Spleen (tissue), 7 donors: ENCODE measurements at regions not wholly inside any gene's neighbourhood (a gene's known extent, or its start where the extent isn't known, plus 50 kb on each side); places are given as distances from the start of the nearest gene placed in this dataset.

ENCODE experiments used
- POLR2A ChIP-seq, 3 donors: fragments of 450-650 bp; IDR thresholded peaks; one replicate each; pipeline ENCODE4 v1.5.1; 2017; ENCODE audit warnings: antibody characterized with exemption in 3 of 3, mild to moderate bottlenecking in 1 of 3
- POLR2AphosphoS5 ChIP-seq, 3 donors: sonication (generic); formaldehyde crosslinking; IDR thresholded peaks; one replicate each; pipeline ENCODE4 v1.5.1; 2017; ENCODE audit warnings: antibody characterized with exemption in 3 of 3
- TF ChIP-seq, protein P1 (sequence below), 11 experiments: fragments of 200-600 bp in 7 of 11; fragments of 450-650 bp in 4 of 11; sonication (generic) in 4 of 11; IDR thresholded peaks in 8 of 11; conservative IDR thresholded peaks in 3 of 11; 1 replicate in 7 of 11; 2 replicates in 4 of 11; pipeline versions ENCODE4 v1.4.0 to v1.8.0; 2016 to 2021; ENCODE audit warnings: antibody characterized with exemption in 11 of 11, inconsistent platforms in 4 of 11, mild to moderate bottlenecking in 1 of 11
- donor health status: DM: no; HTN: no; CAD: no; lungs with moderate emphysema.
- donor health status: DM: no; HTN: no; CAD: no.
- donor health status: DM: no; HTN: no; CAD: no.

DNA sequence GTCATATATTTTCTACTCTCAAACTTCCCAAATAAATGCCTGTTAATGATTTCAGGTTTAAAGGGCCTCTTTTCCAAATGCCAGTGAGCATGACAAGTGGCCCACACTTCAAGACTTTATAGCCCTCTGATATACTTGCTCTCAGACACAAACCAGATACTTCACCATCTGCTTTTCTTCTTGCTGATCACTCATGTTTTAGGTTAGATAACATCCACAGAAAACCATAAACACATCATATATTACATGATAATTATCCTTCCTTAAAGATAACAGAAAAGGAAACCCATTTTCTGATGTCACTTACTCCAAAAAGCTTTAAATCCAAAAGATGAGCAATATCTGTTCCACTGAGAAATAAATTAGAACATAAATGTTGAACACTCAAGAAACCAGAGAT is 723.5 kb downstream of the LTN1 start:
- TF ChIP-seq, protein P1, sequence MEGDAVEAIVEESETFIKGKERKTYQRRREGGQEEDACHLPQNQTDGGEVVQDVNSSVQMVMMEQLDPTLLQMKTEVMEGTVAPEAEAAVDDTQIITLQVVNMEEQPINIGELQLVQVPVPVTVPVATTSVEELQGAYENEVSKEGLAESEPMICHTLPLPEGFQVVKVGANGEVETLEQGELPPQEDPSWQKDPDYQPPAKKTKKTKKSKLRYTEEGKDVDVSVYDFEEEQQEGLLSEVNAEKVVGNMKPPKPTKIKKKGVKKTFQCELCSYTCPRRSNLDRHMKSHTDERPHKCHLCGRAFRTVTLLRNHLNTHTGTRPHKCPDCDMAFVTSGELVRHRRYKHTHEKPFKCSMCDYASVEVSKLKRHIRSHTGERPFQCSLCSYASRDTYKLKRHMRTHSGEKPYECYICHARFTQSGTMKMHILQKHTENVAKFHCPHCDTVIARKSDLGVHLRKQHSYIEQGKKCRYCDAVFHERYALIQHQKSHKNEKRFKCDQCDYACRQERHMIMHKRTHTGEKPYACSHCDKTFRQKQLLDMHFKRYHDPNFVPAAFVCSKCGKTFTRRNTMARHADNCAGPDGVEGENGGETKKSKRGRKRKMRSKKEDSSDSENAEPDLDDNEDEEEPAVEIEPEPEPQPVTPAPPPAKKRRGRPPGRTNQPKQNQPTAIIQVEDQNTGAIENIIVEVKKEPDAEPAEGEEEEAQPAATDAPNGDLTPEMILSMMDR (IDR thresholded peaks at IDR 0.05 in 8 of 11, conservative IDR thresholded peaks at IDR 0.05 in 3 of 11), result no peak
- TF ChIP-seq POLR2AphosphoS5 (IDR thresholded peaks at IDR 0.05), result no peak
- TF ChIP-seq POLR2A (IDR thresholded peaks at IDR 0.05), result no peak
